PC-9 (cell line): ENCODE measurements at regions not wholly inside any gene's neighbourhood (a gene's known extent, or its start where the extent isn't known, plus 50 kb on each side); places are given as distances from the start of the nearest gene placed in this dataset.

Experiments used
- BruUV-seq: library from RNA; stranded (reverse); fragments of 400-500 nt; replicated peaks from 2 replicates; lab custom pipeline; 2021; lab: Mats Ljungman, UMichigan
- CTCF ChIA-PET: fragments of 300-600 bp; sonication (Branson Sonifier 250); formaldehyde crosslinking; loops from one replicate; lab custom pipeline; 2022; ENCODE audit warnings: antibody characterized with exemption; lab: Charles Lee
- POLR2A ChIA-PET: fragments of 300-600 bp; sonication (Branson Sonifier 250); formaldehyde crosslinking; loops from one replicate; lab custom pipeline; 2022; ENCODE audit warnings: antibody characterized with exemption; ENCODE audit not compliant: unreplicated experiment; lab: Charles Lee
- DNase-seq, 2 experiments: peaks; one replicate each; pipeline versions ENCODE4 v3.0.0 to v3.0.0-alpha.2; 2015 to 2022; ENCODE audit warnings: mixed read lengths in 1 of 2
- H2AFZ ChIP-seq: fragments of 200-600 bp; sonication (generic); 2 replicates; pipeline ENCODE4 v1.8.1; 2017; ENCODE audit warnings: antibody characterized with exemption
- H3F3A ChIP-seq: fragments of 200-600 bp; sonication (generic); 2 replicates; pipeline ENCODE4 v1.8.1; 2017; ENCODE audit warnings: antibody characterized with exemption, mild to moderate bottlenecking, low read depth; ENCODE audit not compliant: insufficient read depth
- H3K27ac ChIP-seq: fragments of 200-600 bp; sonication (generic); 2 replicates; pipeline ENCODE4 v1.6.1; 2016; ENCODE audit warnings: mixed run types
- H3K27me3 ChIP-seq: fragments of 200-600 bp; sonication (generic); 2 replicates; pipeline ENCODE4 v1.6.1; 2016; ENCODE audit warnings: low read depth, mixed run types; ENCODE audit not compliant: insufficient read depth
- H3K36me3 ChIP-seq: fragments of 200-600 bp; sonication (generic); 2 replicates; pipeline ENCODE4 v1.6.1; 2016; ENCODE audit warnings: low read depth, mixed run types
- H3K4me1 ChIP-seq: fragments of 200-600 bp; sonication (generic); replicated peaks from 2 replicates; pipeline ENCODE4 v1.6.1; 2016; ENCODE audit warnings: mixed run types; ENCODE audit not compliant: insufficient read depth
- H3K4me2 ChIP-seq: fragments of 200-600 bp; sonication (generic); 2 replicates; pipeline ENCODE4 v1.6.1; 2017; ENCODE audit warnings: mixed run types
- H3K4me3 ChIP-seq: fragments of 200-600 bp; sonication (generic); 2 replicates; pipeline ENCODE4 v1.6.1; 2016; ENCODE audit warnings: mixed run types
- H3K79me2 ChIP-seq: fragments of 200-600 bp; sonication (generic); 2 replicates; pipeline ENCODE4 v1.6.1; 2017; ENCODE audit warnings: low read depth, mixed run types
- H3K9me2 ChIP-seq: fragments of 200-600 bp; sonication (generic); 2 replicates; pipeline ENCODE4 v1.8.1; 2017; ENCODE audit warnings: mild to moderate bottlenecking; ENCODE audit not compliant: insufficient read depth
- H3K9me3 ChIP-seq: fragments of 200-600 bp; sonication (generic); 2 replicates; pipeline ENCODE4 v1.8.1; 2016; ENCODE audit warnings: low read depth; ENCODE audit not compliant: insufficient read depth
- H4K20me1 ChIP-seq: fragments of 200-600 bp; sonication (generic); 2 replicates; pipeline ENCODE4 v1.8.1; 2017; ENCODE audit not compliant: insufficient read depth
- CTCF ChIP-seq: fragments of 200-600 bp; sonication (generic); conservative IDR thresholded peaks from 2 replicates; pipeline ENCODE4 v1.6.1; 2017; ENCODE audit warnings: mixed run types, antibody characterized with exemption, mild to moderate bottlenecking, moderate library complexity
- EZH2 ChIP-seq: fragments of 200-600 bp; sonication (generic); IDR thresholded peaks from 2 replicates; pipeline ENCODE4 v1.8.0; 2017; ENCODE audit warnings: antibody characterized with exemption, low read depth
- intact Hi-C: fragments of 100-400 bp; cut with micrococcal nuclease; formaldehyde crosslinking; loops from one replicate; pipeline ENCODE4 v1.10.0; 2022; ENCODE audit not compliant: unreplicated experiment

GRCh38 chr5:172535108-172535445 lies 80.8 kb upstream of the SH3PXD2B start:
- intact Hi-C loops, result no loop called here
- Histone ChIP-seq H3K27ac (no peak overlapping the region), H3K27me3 (peaks cover 15% of the 10 kb centered on the region), H4K20me1 (no peaks in the 10 kb centered on the region), H3K79me2 (no peaks in the 10 kb centered on the region), H3K4me3 (no peak overlapping the region), H3F3A (no peaks in the 10 kb centered on the region), H3K4me2 (no peak overlapping the region), H2AFZ (no peak overlapping the region), H3K36me3 (no peaks in the 10 kb centered on the region), H3K9me2 (no peaks in the 10 kb centered on the region), H3K9me3 (no peaks in the 10 kb centered on the region), H3K4me1 (no peaks in the 10 kb centered on the region; the same call in 1 of the 2 replicates)
- no TSS peak for BruUV-seq
- ChIA-PET POLR2A (no interaction called here), CTCF (no interaction called here)
- no peak for TF ChIP-seq CTCF
- TF ChIP-seq EZH2, result no peak
- no peak for DNase-seq

GRCh38 chr5:172534229-172535107 lies 80.1 kb upstream of the SH3PXD2B start:
- Histone ChIP-seq H3K9me2 (no peaks in the 10 kb centered on the region), H2AFZ (no peak overlapping the region), H3K36me3 (no peaks in the 10 kb centered on the region), H3F3A (no peaks in the 10 kb centered on the region), H3K27me3 (peaks cover 15% of the 10 kb centered on the region), H3K27ac (no peak overlapping the region), H3K4me1 (no peaks in the 10 kb centered on the region; the same call in 1 of the 2 replicates), H4K20me1 (no peaks in the 10 kb centered on the region), H3K79me2 (no peaks in the 10 kb centered on the region), H3K4me2 (no peak overlapping the region), H3K9me3 (no peaks in the 10 kb centered on the region), H3K4me3 (no peak overlapping the region)
- ChIA-PET POLR2A (no interaction called here), CTCF (no interaction called here)
- BruUV-seq, result no TSS peak
- TF ChIP-seq CTCF (no peak), EZH2 (no peak)
- intact Hi-C loops, result no loop called here
- DNase-seq, result no peak

- Histone ChIP-seq H3K9me2 (no peaks in the 10 kb centered on the region), H3F3A (no peaks in the 10 kb centered on the region), H3K9me3 (no peaks in the 10 kb centered on the region), H3K4me3 (no peak overlapping the region), H3K79me2 (no peaks in the 10 kb centered on the region), H4K20me1 (no peaks in the 10 kb centered on the region), H3K4me2 (no peak overlapping the region), H3K27ac (no peak overlapping the region), H2AFZ (no peak overlapping the region), H3K4me1 (no peaks in the 10 kb centered on the region; the same call in 1 of the 2 replicates), H3K27me3 (peaks cover 15% of the 10 kb centered on the region), H3K36me3 (no peaks in the 10 kb centered on the region)
- intact Hi-C loops, result no loop called here
- BruUV-seq, result no TSS peak
- ChIA-PET POLR2A (no interaction called here), CTCF (no interaction called here)
- TF ChIP-seq CTCF (no peak), EZH2 (no peak)
- no peak for DNase-seq
Measured at GRCh38 chr5:172533399-172534228, 79.3 kb upstream of the SH3PXD2B start.
